Sigmoid colon (tissue), 4 donors: ENCODE measurements at regions not wholly inside any gene's neighbourhood (a gene's known extent, or its start where the extent isn't known, plus 50 kb on each side); places are given as distances from the start of the nearest gene placed in this dataset.

Experiments used
- POLR2AphosphoS5 ChIP-seq, 4 donors: sonication (generic); formaldehyde crosslinking; IDR thresholded peaks; one replicate each; pipeline ENCODE4 v1.6.1; 2017; ENCODE audit warnings: antibody characterized with exemption in 4 of 4
- TF ChIP-seq, protein P1 (sequence below), 4 experiments: fragments of 450-650 bp in 3 of 4; fragments of 200-600 bp in 1 of 4; IDR thresholded peaks; one replicate each; pipeline ENCODE4 v1.5.1; 2016 to 2019; ENCODE audit warnings: antibody characterized with exemption in 4 of 4, mild to moderate bottlenecking in 3 of 4, moderate library complexity in 2 of 4

- no peak for TF ChIP-seq POLR2AphosphoS5 (IDR thresholded peaks at IDR 0.05)
- TF ChIP-seq, protein P1, sequence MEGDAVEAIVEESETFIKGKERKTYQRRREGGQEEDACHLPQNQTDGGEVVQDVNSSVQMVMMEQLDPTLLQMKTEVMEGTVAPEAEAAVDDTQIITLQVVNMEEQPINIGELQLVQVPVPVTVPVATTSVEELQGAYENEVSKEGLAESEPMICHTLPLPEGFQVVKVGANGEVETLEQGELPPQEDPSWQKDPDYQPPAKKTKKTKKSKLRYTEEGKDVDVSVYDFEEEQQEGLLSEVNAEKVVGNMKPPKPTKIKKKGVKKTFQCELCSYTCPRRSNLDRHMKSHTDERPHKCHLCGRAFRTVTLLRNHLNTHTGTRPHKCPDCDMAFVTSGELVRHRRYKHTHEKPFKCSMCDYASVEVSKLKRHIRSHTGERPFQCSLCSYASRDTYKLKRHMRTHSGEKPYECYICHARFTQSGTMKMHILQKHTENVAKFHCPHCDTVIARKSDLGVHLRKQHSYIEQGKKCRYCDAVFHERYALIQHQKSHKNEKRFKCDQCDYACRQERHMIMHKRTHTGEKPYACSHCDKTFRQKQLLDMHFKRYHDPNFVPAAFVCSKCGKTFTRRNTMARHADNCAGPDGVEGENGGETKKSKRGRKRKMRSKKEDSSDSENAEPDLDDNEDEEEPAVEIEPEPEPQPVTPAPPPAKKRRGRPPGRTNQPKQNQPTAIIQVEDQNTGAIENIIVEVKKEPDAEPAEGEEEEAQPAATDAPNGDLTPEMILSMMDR (IDR thresholded peaks at IDR 0.05) = no peak
Measured at GRCh38 chr5:34459908-34460307, 196.2 kb upstream of the RAI14 start.
